ENCODE measurements at regions not wholly inside any gene's neighbourhood (a gene's known extent, or its start where the extent isn't known, plus 50 kb on each side); places are given as distances from the start of the nearest gene placed in this dataset.

GRCh38 chr1:29931477-29932175 lies 695.3 kb downstream of the PTPRU start:
- no TSS peak for BruUV-seq (replicated peaks)
- H3K27me3 ChIP-seq (replicated peaks in 1 of 2; ENCODE audit: control insufficient read depth in 2 of 2, insufficient read depth in 2 of 2, low read length in 1 of 2): peaks cover 2 to 3% of the 10 kb centered on the region in 2 experiments; a peak in 3 of 4 replicates
- no peak overlapping the region for H3K4me2 ChIP-seq (ENCODE audit: control insufficient read depth, insufficient read depth)
- ATAC-seq (no peak), FAIRE-seq (no peak), DNase-seq (ENCODE audit: low read depth, low spot score) (no peak)
- no peak overlapping the region for H3K4me3 ChIP-seq
- H3K4me1 ChIP-seq (ENCODE audit: control insufficient read depth, insufficient read depth, low read length): no peaks in the 10 kb centered on the region
- POLR2A ChIA-PET: no interaction called here
- SMC1A ChIA-PET (ENCODE audit: uncharacterized antibody, unreplicated experiment): no interaction called here
- no peaks in the 10 kb centered on the region for H3K36me3 ChIP-seq (ENCODE audit: control insufficient read depth in 2 of 2, insufficient read depth in 2 of 2, low read length in 1 of 2)
- no peak overlapping the region for H3K9ac ChIP-seq (ENCODE audit: control insufficient read depth, insufficient read depth, low read length)
- CTCF ChIA-PET: no interaction called here
- WGBS (ENCODE audit: insufficient coverage, insufficient replicate concordance, low lambda C conversion rate, missing lambda C conversion rate): 30% methylated on average over 13 of the region's 13 CpGs
- H2AFZ ChIP-seq (ENCODE audit: control insufficient read depth, low read depth, low read length): no peak overlapping the region
- H3K79me2 ChIP-seq (ENCODE audit: control insufficient read depth, insufficient read depth, low read length): no peaks in the 10 kb centered on the region
- H3K27ac ChIP-seq (ENCODE audit: control insufficient read depth, insufficient read depth): no peak overlapping the region
- no peaks in the 10 kb centered on the region for H4K20me1 ChIP-seq (ENCODE audit: control insufficient read depth, insufficient read depth)
- H3K9me3 ChIP-seq (replicated peaks; ENCODE audit: control insufficient read depth, insufficient read depth, low read length): no peaks in the 10 kb centered on the region
- intact Hi-C loops (cut with micrococcal nuclease; ENCODE audit: unreplicated experiment): no loop called here
- in situ Hi-C loops (cut with MboI): no loop called here
- RAD21 ChIA-PET (ENCODE audit: unreplicated experiment): no interaction called here
- TF ChIP-seq CBFB (IDR thresholded peaks at IDR 0.05; ENCODE audit: low read depth) (no peak), CUX1 (IDR thresholded peaks at IDR 0.05; ENCODE audit: insufficient replicate concordance, low read depth, low read length) (no peak), NFYB (IDR thresholded peaks at IDR 0.05; ENCODE audit: insufficient read depth, low read depth, low read length) (no peak), HDAC6 (IDR thresholded peaks at IDR 0.05; ENCODE audit: unreplicated experiment) (no peak), NR2C1 (IDR thresholded peaks at IDR 0.05) (no peak), ASH2L (IDR thresholded peaks at IDR 0.05; ENCODE audit: borderline replicate concordance, low read depth) (no peak), PBX3 (IDR thresholded peaks at IDR 0.05; ENCODE audit: insufficient replicate concordance, low read depth, low read length) (no peak), NKRF (conservative IDR thresholded peaks at IDR 0.05) (no peak), CEBPB (IDR thresholded peaks at IDR 0.05; ENCODE audit: borderline replicate concordance in 1 of 2, low read depth in 2 of 2, low read length in 2 of 2) (no peak), TAF1 (IDR thresholded peaks at IDR 0.05; ENCODE audit: borderline replicate concordance, low read depth, low read length) (no peak), SPI1 (IDR thresholded peaks at IDR 0.05; ENCODE audit: borderline replicate concordance, insufficient read depth, low read depth, low read length) (no peak), ATF2 (IDR thresholded peaks at IDR 0.05; ENCODE audit: low read length) (no peak), POLR2AphosphoS5 (IDR thresholded peaks at IDR 0.05; ENCODE audit: low read length) (no peak), MXI1 (IDR thresholded peaks at IDR 0.05; ENCODE audit: low read depth, low read length) (no peak)
